Caco-2 (cell line): ENCODE measurements at regions not wholly inside any gene's neighbourhood (a gene's known extent, or its start where the extent isn't known, plus 50 kb on each side); places are given as distances from the start of the nearest gene placed in this dataset.
A peak's percentile ranks its signal among the peaks of the same experiment; 100 is the strongest.

Experiments
- BruUV-seq: library from RNA; stranded (reverse); fragments of 400-500 nt; replicated peaks from 2 replicates; lab custom pipeline; 2021; lab: Mats Ljungman, UMichigan
- CTCF ChIA-PET: fragments of 300-600 bp; sonication (Branson Sonifier 250); formaldehyde crosslinking; loops from one replicate; lab custom pipeline; 2022; ENCODE audit warnings: antibody characterized with exemption; lab: Charles Lee
- POLR2A ChIA-PET: fragments of 300-600 bp; sonication (Branson Sonifier 250); formaldehyde crosslinking; loops from one replicate; lab custom pipeline; 2022; ENCODE audit warnings: antibody characterized with exemption; lab: Charles Lee
- DNase-seq, 2 experiments: peaks; one replicate each; pipeline versions ENCODE4 v3.0.0 to v3.0.0-alpha.2; 2020 to 2022
- H3K27me3 ChIP-seq: replicated peaks from 2 replicates; pipeline ENCODE4 v1.6.0; 2011; ENCODE audit warnings: low read length; ENCODE audit not compliant: control insufficient read depth, insufficient read depth
- H3K36me3 ChIP-seq: 2 replicates; pipeline ENCODE4 v1.5.1; 2011; ENCODE audit warnings: low read length; ENCODE audit not compliant: control insufficient read depth, insufficient read depth
- H3K4me1 ChIP-seq: fragments of 250-450 bp; sonication (Bioruptor Pico); 2 replicates; pipeline ENCODE4 v1.5.1; 2020; ENCODE audit warnings: mild to moderate bottlenecking
- H3K4me3 ChIP-seq: 2 replicates; pipeline ENCODE4 v1.5.1; 2011; ENCODE audit warnings: low read depth, mild to moderate bottlenecking, control low read depth, low read length
- H3K9me3 ChIP-seq: fragments of 250-450 bp; sonication (Bioruptor Pico); 2 replicates; pipeline ENCODE4 v1.5.1; 2020; ENCODE audit warnings: mild to moderate bottlenecking, moderate library complexity
- H3K27ac Mint-ChIP-seq: one replicate; pipeline ENCODE4 v1.8.0; 2022; ENCODE audit warnings: mixed read lengths; ENCODE audit not compliant: unreplicated experiment
- H3K27me3 Mint-ChIP-seq: one replicate; pipeline ENCODE4 v1.8.0; 2022; ENCODE audit warnings: mixed read lengths; ENCODE audit not compliant: insufficient read depth, unreplicated experiment
- H3K36me3 Mint-ChIP-seq: one replicate; pipeline ENCODE4 v1.8.0; 2022; ENCODE audit warnings: mild to moderate bottlenecking, mixed read lengths; ENCODE audit not compliant: insufficient read depth, unreplicated experiment
- H3K4me1 Mint-ChIP-seq: one replicate; pipeline ENCODE4 v1.8.0; 2022; ENCODE audit warnings: low read depth, mixed read lengths; ENCODE audit not compliant: unreplicated experiment
- H3K4me3 Mint-ChIP-seq: one replicate; pipeline ENCODE4 v1.8.0; 2022; ENCODE audit warnings: mild to moderate bottlenecking, moderate library complexity, mixed read lengths; ENCODE audit not compliant: unreplicated experiment
- H3K9me3 Mint-ChIP-seq: one replicate; pipeline ENCODE4 v1.8.0; 2022; ENCODE audit warnings: mixed read lengths; ENCODE audit not compliant: unreplicated experiment
- intact Hi-C: fragments of 100-400 bp; cut with micrococcal nuclease; formaldehyde crosslinking; loops from one replicate; pipeline ENCODE4 v1.10.0; 2022; ENCODE audit not compliant: unreplicated experiment
- TF ChIP-seq, protein P1 (sequence below), 2 experiments: fragments of 200-600 bp in 1 of 2; IDR thresholded peaks; 1 replicate in 1 of 2; 2 replicates in 1 of 2; pipeline versions ENCODE4 v1.5.1 to v1.8.0; 2011 to 2022; ENCODE audit warnings: antibody characterized with exemption in 1 of 2, control low read depth in 1 of 2, inconsistent platforms in 1 of 2, low read depth in 1 of 2, low read length in 1 of 2, mild to moderate bottlenecking in 1 of 2, moderate library complexity in 1 of 2; ENCODE audit not compliant: insufficient read depth in 1 of 2, severe bottlenecking in 1 of 2, unreplicated experiment in 1 of 2

- POLR2A ChIA-PET: no interaction called here
Measured at GRCh38 chr6:40899684-40900155, 139.3 kb downstream of the UNC5CL start.

GRCh38 chr6:40898073-40898472 lies 140.9 kb downstream of the UNC5CL start:
- H3K36me3 ChIP-seq: no peaks in the 10 kb centered on the region
- TF ChIP-seq, protein P1, sequence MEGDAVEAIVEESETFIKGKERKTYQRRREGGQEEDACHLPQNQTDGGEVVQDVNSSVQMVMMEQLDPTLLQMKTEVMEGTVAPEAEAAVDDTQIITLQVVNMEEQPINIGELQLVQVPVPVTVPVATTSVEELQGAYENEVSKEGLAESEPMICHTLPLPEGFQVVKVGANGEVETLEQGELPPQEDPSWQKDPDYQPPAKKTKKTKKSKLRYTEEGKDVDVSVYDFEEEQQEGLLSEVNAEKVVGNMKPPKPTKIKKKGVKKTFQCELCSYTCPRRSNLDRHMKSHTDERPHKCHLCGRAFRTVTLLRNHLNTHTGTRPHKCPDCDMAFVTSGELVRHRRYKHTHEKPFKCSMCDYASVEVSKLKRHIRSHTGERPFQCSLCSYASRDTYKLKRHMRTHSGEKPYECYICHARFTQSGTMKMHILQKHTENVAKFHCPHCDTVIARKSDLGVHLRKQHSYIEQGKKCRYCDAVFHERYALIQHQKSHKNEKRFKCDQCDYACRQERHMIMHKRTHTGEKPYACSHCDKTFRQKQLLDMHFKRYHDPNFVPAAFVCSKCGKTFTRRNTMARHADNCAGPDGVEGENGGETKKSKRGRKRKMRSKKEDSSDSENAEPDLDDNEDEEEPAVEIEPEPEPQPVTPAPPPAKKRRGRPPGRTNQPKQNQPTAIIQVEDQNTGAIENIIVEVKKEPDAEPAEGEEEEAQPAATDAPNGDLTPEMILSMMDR (IDR thresholded peaks at IDR 0.05; ENCODE audit: insufficient read depth in 1 of 2, low read depth in 1 of 2, low read length in 1 of 2, severe bottlenecking in 1 of 2, unreplicated experiment in 1 of 2): no peak
- no peaks in the 10 kb centered on the region for H3K27me3 ChIP-seq
- Mint-ChIP-seq H3K27ac (no peak overlapping the region), H3K36me3 (no peaks in the 10 kb centered on the region), H3K4me3 (no peak overlapping the region), H3K27me3 (no peaks in the 10 kb centered on the region), H3K4me1 (peaks cover 27% of the 10 kb centered on the region), H3K9me3 (no peaks in the 10 kb centered on the region)
- H3K9me3 ChIP-seq: no peaks in the 10 kb centered on the region
- BruUV-seq: no TSS peak
- intact Hi-C loops: loop anchor here (5.0 kb wide), 2 partner anchors 99 to 186 kb away; no protein-coding TSS in a partner anchor
- CTCF ChIA-PET: no interaction called here
- H3K4me3 ChIP-seq: no peak overlapping the region
- peaks cover 39% of the 10 kb centered on the region for H3K4me1 ChIP-seq
- POLR2A ChIA-PET: no interaction called here
- DNase-seq: no peak

More at GRCh38 chr6:40899684-40900155, 139.3 kb downstream of the UNC5CL start:
- Mint-ChIP-seq H3K9me3 (peaks cover 3% of the 10 kb centered on the region), H3K36me3 (no peaks in the 10 kb centered on the region), H3K4me1 (peaks cover 27% of the 10 kb centered on the region), H3K4me3 (no peak overlapping the region), H3K27me3 (no peaks in the 10 kb centered on the region), H3K27ac (peak overlapping the region; percentile 63)
- CTCF ChIA-PET: no interaction called here
- Histone ChIP-seq H3K4me1 (peaks cover 39% of the 10 kb centered on the region), H3K9me3 (no peaks in the 10 kb centered on the region), H3K4me3 (no peak overlapping the region), H3K36me3 (no peaks in the 10 kb centered on the region), H3K27me3 (no peaks in the 10 kb centered on the region)
- DNase-seq: peak; percentile 52 to 64
- no TSS peak for BruUV-seq
- TF ChIP-seq, protein P1 (IDR thresholded peaks at IDR 0.05; ENCODE audit: insufficient read depth in 1 of 2, low read depth in 1 of 2, low read length in 1 of 2, severe bottlenecking in 1 of 2, unreplicated experiment in 1 of 2): no peak
- intact Hi-C loops: loop anchor here (2.0 to 5.0 kb wide), 3 partner anchors 51 to 187 kb away; no protein-coding TSS in a partner anchor

DNA sequence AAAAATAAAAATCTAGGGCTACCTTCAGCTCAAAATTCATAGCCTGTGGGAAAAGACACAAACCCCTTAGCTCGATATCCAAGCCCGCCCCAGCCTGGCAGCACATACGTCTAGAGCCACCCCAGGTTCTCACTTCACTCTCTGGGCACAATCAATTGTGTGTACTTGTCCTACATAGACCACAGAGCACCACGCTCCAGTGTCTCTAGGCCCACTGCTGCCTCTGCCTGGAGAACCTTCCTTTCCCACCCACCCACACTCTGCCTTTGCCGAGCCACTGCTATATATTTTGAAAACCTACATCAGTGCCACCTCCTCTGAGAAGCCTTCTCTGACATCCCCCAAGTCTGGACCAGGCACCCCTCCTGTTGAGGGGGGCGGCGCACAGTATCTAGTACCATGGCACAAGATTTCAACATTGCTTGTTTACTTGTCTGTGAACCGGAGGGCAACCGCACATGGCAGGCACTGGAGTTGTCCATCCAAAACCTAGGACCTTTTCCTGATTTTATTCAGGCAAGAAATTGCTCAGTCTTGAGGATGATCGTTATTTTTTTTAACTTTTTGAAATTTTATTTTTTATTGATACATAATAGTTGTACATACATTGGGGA lies 141.5 kb downstream of the UNC5CL start:
- no peaks in the 10 kb centered on the region for H3K36me3 Mint-ChIP-seq
- intact Hi-C loops: loop anchor here (5.0 kb wide), 2 partner anchors 100 to 185 kb away; no protein-coding TSS in a partner anchor
- no TSS peak for BruUV-seq

More for the DNA sequence above, 141.5 kb downstream of the UNC5CL start:
- TF ChIP-seq, protein P1 (IDR thresholded peaks at IDR 0.05; ENCODE audit: insufficient read depth in 1 of 2, low read depth in 1 of 2, low read length in 1 of 2, severe bottlenecking in 1 of 2, unreplicated experiment in 1 of 2): no peak
- ChIA-PET POLR2A (no interaction called here), CTCF (interaction anchor here (0.9 to 2.2 kb wide), 2 partner anchors 143 to 178 kb away, joined by 3 to 4 read pairs; no protein-coding TSS in a partner anchor)
- no peak for DNase-seq
- Mint-ChIP-seq H3K4me3 (no peak overlapping the region), H3K27ac (peak overlapping the region; percentile 29), H3K4me1 (peaks cover 27% of the 10 kb centered on the region), H3K27me3 (no peaks in the 10 kb centered on the region), H3K9me3 (no peaks in the 10 kb centered on the region)
- Histone ChIP-seq H3K9me3 (no peaks in the 10 kb centered on the region), H3K36me3 (no peaks in the 10 kb centered on the region), H3K4me1 (peaks cover 39% of the 10 kb centered on the region), H3K27me3 (no peaks in the 10 kb centered on the region), H3K4me3 (no peak overlapping the region)
